NB4 (cell line): ENCODE measurements at regions not wholly inside any gene's neighbourhood (a gene's known extent, or its start where the extent isn't known, plus 50 kb on each side); places are given as distances from the start of the nearest gene placed in this dataset.
"Not testable (repeated sequence)": the region's sequence is repeated elsewhere in the genome, so short reads cannot be mapped to it uniquely, and the experiment has no call there.

ENCODE experiments used
- DNase-seq: peaks from one replicate; pipeline ENCODE4 v3.0.0; 2010; ENCODE audit warnings: low read depth
- H3K4me3 ChIP-seq: one replicate; pipeline ENCODE4 v1.5.1; 2011; ENCODE audit warnings: mild to moderate bottlenecking, low read depth, low read length, moderate library complexity
- CTCF ChIP-seq: IDR thresholded peaks from one replicate; pipeline ENCODE4 v1.5.1; 2012; ENCODE audit warnings: low read depth, low read length
- MAX ChIP-seq: IDR thresholded peaks from 2 replicates; pipeline ENCODE4 v1.6.1; 2011; ENCODE audit warnings: low read depth, low read length
- MYC ChIP-seq: IDR thresholded peaks from 2 replicates; pipeline ENCODE4 v1.6.1; 2011; ENCODE audit warnings: low read depth, low read length
- POLR2A ChIP-seq: IDR thresholded peaks from 2 replicates; pipeline ENCODE4 v1.6.1; 2011; ENCODE audit warnings: mild to moderate bottlenecking; ENCODE audit not compliant: insufficient read length; ENCODE audit errors: extremely low read depth

GRCh38 chr16:88274126-88274750, 108.5 kb upstream of the ZNF469 start:
- DNase-seq, result peak; percentile 50
- 0 out of 2 replicates have a peak, but pooled peaks have one; percentile 14 for TF ChIP-seq MAX
- H3K4me3 ChIP-seq, result not testable (repeated sequence)

GRCh38 chr16:88274847-88275246, 107.9 kb upstream of the ZNF469 start:
- TF ChIP-seq MAX (no peak), CTCF (no peak), POLR2A (no peak), MYC (no peak)
- peak; percentile 29 for DNase-seq
- H3K4me3 ChIP-seq, result no peak overlapping the region

- not testable (repeated sequence) for DNase-seq, H3K4me3 ChIP-seq
Observed at GRCh38 chr16:88275336-88276122, 107.2 kb upstream of the ZNF469 start.

- not testable (repeated sequence) for DNase-seq
Observed at GRCh38 chr16:88276123-88276588, 106.6 kb upstream of the ZNF469 start.

GRCh38 chr16:88276591-88276990, 106.2 kb upstream of the ZNF469 start:
- no peak for TF ChIP-seq CTCF
- no peak for TF ChIP-seq MYC
- TF ChIP-seq POLR2A, result no peak
- no peak for TF ChIP-seq MAX
- no peak overlapping the region for H3K4me3 ChIP-seq
- no peak for DNase-seq

More at GRCh38 chr16:88276123-88276588, 106.6 kb upstream of the ZNF469 start:
- H3K4me3 ChIP-seq, result not testable (repeated sequence)

GRCh38 chr16:88279998-88280397, 102.8 kb upstream of the ZNF469 start:
- no peak for DNase-seq
- H3K4me3 ChIP-seq, result no peak overlapping the region
- TF ChIP-seq POLR2A, result no peak
- no peak for TF ChIP-seq MAX
- TF ChIP-seq MYC, result no peak
- TF ChIP-seq CTCF, result no peak

- TF ChIP-seq MAX, result no peak
- no peak for TF ChIP-seq POLR2A
- TF ChIP-seq MYC, result no peak
- TF ChIP-seq CTCF, result no peak
- H3K4me3 ChIP-seq, result no peak overlapping the region
- DNase-seq, result no peak
Observed at GRCh38 chr16:88281858-88282563, 100.7 kb upstream of the ZNF469 start.
